ENCODE measurements at regions not wholly inside any gene's neighbourhood (a gene's known extent, or its start where the extent isn't known, plus 50 kb on each side); places are given as distances from the start of the nearest gene placed in this dataset.

- H2AK5ac ChIP-seq (ENCODE audit: low read depth, low read length) = no peak overlapping the region
These were observed 201.1 kb upstream of the LPP start for GRCh38 chr3:187952849-187953248.

More at GRCh38 chr3:187952849-187953248, 201.1 kb upstream of the LPP start:
- dilution Hi-C loops (cut with HindIII; ENCODE audit: low sequenced_read_pairs, unreplicated experiment) (no loop called here), intact Hi-C loops (cut with micrococcal nuclease) (no loop called here), in situ Hi-C loops (cut with MboI; ENCODE audit: low sequenced_read_pairs) (no loop called here)
- no peak overlapping the region for H4K5ac ChIP-seq (ENCODE audit: low read depth, low read length)
- TF ChIP-seq, protein P1, sequence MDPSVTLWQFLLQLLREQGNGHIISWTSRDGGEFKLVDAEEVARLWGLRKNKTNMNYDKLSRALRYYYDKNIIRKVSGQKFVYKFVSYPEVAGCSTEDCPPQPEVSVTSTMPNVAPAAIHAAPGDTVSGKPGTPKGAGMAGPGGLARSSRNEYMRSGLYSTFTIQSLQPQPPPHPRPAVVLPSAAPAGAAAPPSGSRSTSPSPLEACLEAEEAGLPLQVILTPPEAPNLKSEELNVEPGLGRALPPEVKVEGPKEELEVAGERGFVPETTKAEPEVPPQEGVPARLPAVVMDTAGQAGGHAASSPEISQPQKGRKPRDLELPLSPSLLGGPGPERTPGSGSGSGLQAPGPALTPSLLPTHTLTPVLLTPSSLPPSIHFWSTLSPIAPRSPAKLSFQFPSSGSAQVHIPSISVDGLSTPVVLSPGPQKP (IDR thresholded peaks at IDR 0.05; ENCODE audit: borderline replicate concordance, low read depth, low read length) = no peak
- TF ChIP-seq CEBPB (IDR thresholded peaks at IDR 0.05; ENCODE audit: low read depth, low read length) (no peak), MXI1 (IDR thresholded peaks at IDR 0.05; ENCODE audit: borderline replicate concordance, low read depth, low read length) (no peak)
- TF ChIP-seq, protein P2, sequence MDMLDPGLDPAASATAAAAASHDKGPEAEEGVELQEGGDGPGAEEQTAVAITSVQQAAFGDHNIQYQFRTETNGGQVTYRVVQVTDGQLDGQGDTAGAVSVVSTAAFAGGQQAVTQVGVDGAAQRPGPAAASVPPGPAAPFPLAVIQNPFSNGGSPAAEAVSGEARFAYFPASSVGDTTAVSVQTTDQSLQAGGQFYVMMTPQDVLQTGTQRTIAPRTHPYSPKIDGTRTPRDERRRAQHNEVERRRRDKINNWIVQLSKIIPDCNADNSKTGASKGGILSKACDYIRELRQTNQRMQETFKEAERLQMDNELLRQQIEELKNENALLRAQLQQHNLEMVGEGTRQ (IDR thresholded peaks at IDR 0.05; ENCODE audit: low read depth, low read length) = no peak
- H3K4ac ChIP-seq (ENCODE audit: low read depth, low read length) = no peak overlapping the region
- H2AFZ ChIP-seq (replicated peaks; ENCODE audit: low read length, poor library complexity) = no peak overlapping the region
- no peak overlapping the region for H2BK120ac ChIP-seq (ENCODE audit: low read depth, low read length)
- no peak overlapping the region for H2BK5ac ChIP-seq (ENCODE audit: low read depth, low read length, poor library complexity, severe bottlenecking)
- H3K79me1 ChIP-seq (ENCODE audit: low read depth in 1 of 2, low read length in 2 of 2) = no peaks in the 10 kb centered on the region
- peaks cover 14% of the 10 kb centered on the region for H3K4me1 ChIP-seq (ENCODE audit: control insufficient read depth, insufficient read depth, low read length)
- ChIA-PET CTCF (no interaction called here), POLR2A (ENCODE audit: unreplicated experiment) (no interaction called here)
- no peak overlapping the region for H3K4me2 ChIP-seq (ENCODE audit: low read depth, low read length)
- H2AK9ac ChIP-seq (replicated peaks; ENCODE audit: low read depth, low read length, poor library complexity) = no peak overlapping the region
- no peak overlapping the region for H4K8ac ChIP-seq (ENCODE audit: low read depth in 2 of 2, low read length in 2 of 2)
- H2BK15ac ChIP-seq (ENCODE audit: low read depth, low read length) = no peak overlapping the region
- ATAC-seq (ENCODE audit: low read depth) (no peak), DNase-seq (no peak)
- H3K9me1 ChIP-seq (ENCODE audit: insufficient read depth, low read length) = peaks cover 10% of the 10 kb centered on the region; the same call in 1 of the 2 replicates
- no TSS peak for BruUV-seq (replicated peaks)
- no peaks in the 10 kb centered on the region for H3K36me3 ChIP-seq (ENCODE audit: control insufficient read depth, insufficient read depth, low read length)
- H2BK20ac ChIP-seq (ENCODE audit: low read depth, low read length) = no peak overlapping the region
- no peak overlapping the region for H3K56ac ChIP-seq (ENCODE audit: extremely low read depth, insufficient read depth, low read length)
- no peak overlapping the region for H3K23ac ChIP-seq (ENCODE audit: low read depth, low read length)
- peaks cover 5% of the 10 kb centered on the region; the same call in 1 of the 2 replicates for H4K20me1 ChIP-seq (ENCODE audit: insufficient read depth, low read length)
- 100% methylated on average over 1 of the region's 4 CpGs; no CpG with 5 or more reads in 1 of the 2 experiments for WGBS, 2 experiments (ENCODE audit: extremely low coverage in 2 of 2, insufficient read length in 1 of 2)
- no peak overlapping the region for H3K27ac ChIP-seq (ENCODE audit: insufficient read depth, low read length)
- H3K9me3 ChIP-seq (ENCODE audit: control insufficient read depth, insufficient read depth, low read length) = no peaks in the 10 kb centered on the region
- H3K9ac ChIP-seq (ENCODE audit: low read depth, low read length) = no peak overlapping the region
- H3K18ac ChIP-seq (ENCODE audit: low read depth, low read length) = no peak overlapping the region
- no peak overlapping the region for H3K14ac ChIP-seq (replicated peaks; ENCODE audit: low read depth, low read length)
- H4K91ac ChIP-seq (ENCODE audit: insufficient read depth, low read depth, low read length) = no peak overlapping the region
- no peaks in the 10 kb centered on the region for H3K27me3 ChIP-seq (ENCODE audit: control insufficient read depth, insufficient read depth, low read length)
- H3K4me3 ChIP-seq (ENCODE audit: insufficient read depth, low read depth, low read length) = no peak overlapping the region

Measured in IMR-90 (cell line).